HG03095 (cell line): ENCODE measurements at regions not wholly inside any gene's neighbourhood (a gene's known extent, or its start where the extent isn't known, plus 50 kb on each side); places are given as distances from the start of the nearest gene placed in this dataset.
A peak's percentile ranks its signal among the peaks of the same experiment; 100 is the strongest.
"Not testable (repeated sequence)": the region's sequence is repeated elsewhere in the genome, so short reads cannot be mapped to it uniquely, and the experiment has no call there.

ENCODE experiments used
- ATAC-seq: cut with Tn5 transposase; IDR thresholded peaks from one replicate; pipeline ENCODE4 v1.9.1; 2021; ENCODE audit warnings: moderate library complexity; ENCODE audit not compliant: unreplicated experiment

DNA sequence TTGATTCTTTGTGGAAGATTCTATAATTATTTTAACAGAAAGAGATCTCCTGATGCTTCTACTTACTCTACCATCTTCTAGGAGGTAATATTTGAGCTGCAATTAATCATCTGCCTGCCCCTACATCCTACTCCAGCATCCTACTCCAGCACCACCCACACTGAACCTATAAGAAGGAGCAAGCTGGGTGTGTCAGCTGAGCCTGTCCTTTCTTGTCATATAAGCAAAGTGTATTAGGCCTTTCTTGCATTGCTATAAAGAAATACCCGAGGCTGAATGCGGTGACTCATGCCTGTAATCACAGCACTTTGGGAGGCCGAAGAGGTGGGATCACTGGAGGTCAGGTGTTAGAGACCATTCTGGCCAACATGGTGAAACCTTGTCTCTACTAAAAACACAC is 84.2 kb upstream of the ARG1 start:
- no peak for ATAC-seq

DNA sequence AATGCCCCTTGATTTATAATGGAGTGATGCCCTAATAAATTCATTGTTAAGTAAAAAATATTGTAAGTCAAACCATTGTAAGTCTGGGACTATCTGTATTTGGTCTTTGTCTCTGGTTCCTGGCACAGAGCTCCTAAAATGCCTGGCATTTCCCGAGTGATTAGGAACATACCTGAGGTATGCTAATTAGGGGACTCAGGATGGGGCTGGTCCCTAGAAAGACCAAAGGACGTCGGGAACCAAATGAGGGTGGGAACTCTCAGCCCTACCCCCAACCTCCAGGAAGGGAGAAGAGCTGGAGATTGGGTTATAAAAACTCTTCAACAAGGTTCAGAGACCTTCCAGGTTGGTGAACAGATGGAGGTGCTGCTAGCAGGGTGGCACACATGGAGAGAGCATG is 82.6 kb upstream of the ARG1 start:
- ATAC-seq: no peak

DNA sequence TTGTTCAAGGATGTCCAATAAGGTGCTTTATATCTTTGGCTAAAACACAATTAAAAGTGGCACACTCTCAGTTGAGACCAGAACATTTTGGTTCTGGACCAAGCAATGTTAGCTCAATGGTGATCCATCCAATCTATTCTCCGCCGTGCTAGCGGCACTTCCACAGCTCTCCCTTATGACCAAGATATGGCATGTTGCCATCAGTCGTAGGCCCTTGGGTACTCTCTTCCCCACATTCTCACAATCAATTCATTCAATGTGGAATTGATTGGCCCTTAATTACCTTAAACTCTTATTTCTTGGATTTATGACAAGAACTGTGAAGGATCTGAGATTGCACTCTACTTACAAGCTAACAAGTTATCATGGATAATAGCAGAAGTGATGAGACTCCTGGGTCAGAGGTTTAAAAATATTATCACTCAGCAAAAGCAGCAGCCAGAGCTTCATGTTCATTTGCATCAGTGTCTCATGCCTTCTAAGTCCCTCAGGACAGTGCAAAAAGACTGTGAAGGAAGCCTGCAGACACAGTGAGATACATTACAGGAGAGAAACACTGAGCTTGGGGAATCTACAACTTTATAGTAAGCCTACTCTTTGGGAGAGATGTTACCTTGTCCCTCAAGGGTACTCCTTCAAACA is 80.0 kb upstream of the ARG1 start:
- no peak for ATAC-seq

DNA sequence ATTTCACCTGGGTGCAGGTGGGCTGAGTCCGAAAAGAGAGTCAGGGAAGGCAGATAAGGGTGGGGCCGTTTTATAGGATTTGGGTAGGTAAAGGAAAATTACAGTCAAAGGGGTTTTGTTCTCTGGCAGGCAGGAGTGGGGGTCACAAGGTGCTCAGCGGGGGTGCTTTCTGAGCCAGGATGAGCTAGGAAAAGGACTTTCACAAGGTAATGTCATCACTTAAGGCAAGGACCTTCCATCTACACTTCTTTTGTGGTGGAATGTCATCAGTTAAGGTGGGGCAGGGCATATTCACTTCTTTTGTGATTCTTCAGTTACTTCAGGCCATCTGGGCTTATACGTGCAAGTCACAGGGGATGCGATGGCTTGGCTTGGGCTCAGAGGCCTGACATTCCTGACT is 68.6 kb upstream of the ARG1 start:
- ATAC-seq: not testable (repeated sequence)

DNA sequence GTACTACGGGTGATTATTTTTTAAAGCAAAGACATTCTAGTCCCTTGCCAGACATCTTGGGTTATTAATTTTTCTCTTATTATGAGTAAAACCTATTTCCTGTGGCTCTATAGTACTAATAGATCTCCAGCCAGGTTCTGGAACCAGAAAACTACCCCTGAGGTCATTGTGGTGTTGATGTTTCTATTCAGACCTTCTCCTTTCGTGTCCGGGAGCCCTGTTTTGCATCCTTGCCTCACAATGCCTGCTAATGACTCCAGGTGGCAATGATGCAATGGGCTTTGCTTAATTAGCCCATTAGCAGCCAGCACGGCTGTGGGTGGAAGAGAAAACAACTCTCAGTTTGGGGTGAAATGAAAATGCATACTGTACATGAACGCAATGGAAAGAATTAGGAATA is 62.9 kb upstream of the ARG1 start:
- ATAC-seq: peak; percentile 92

DNA sequence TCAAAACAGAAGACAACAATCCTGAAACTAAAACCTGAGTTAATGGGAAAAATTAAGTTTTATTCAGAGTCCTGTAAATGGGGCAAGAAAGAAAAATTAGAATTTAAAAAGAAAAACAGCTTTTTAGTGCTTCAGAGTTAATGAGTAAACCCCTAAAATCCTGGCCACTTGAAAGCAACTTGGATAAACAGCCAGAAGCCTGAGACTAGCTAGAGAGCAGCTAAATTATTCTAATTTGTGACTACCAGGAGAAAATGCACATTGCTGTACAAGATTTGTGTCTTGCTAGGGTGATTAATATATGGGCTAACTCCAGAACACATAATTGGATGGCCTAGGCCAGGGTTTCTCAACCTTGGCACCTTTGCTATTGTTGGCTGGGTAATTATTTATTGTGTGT is 62.4 kb upstream of the ARG1 start:
- no peak for ATAC-seq

DNA sequence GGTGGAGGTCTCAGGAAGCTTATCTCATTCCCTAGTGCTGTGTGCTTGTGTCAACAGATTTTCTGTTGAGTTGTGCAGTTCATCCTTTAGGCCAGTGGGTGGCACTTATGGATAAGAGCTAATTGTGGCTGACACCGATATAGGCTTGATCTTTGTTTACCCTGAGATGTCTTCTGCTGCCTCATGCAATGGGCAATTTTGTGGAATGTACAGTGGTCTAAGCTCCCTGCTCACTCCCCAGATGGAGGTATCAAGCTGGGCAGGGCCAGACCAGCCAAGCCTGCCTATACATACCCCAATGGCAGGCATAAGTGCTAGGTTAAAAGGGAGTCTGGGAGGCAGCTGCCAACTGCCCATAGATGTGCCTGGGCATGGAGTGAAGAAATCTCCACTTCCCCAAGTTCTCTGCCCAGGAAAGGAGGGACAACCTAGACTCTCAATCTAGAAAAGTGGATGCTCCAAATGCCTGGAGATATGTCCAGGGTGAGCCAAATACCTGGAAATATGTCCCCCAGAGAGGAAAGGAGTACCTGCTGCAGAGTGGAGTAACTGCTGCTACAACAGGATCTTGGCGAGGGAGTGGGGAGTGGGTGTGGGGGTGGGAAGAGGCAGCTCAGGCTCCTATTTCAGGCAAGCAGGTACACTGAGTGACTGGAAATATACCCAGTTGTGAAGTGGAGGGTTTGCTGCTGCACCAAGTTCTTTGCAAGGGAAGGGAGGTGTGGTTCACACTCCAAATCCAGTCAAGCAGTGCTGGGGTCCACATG is 53.2 kb upstream of the ARG1 start:
- peak; percentile 99 for ATAC-seq
